Panc1 (cell line): ENCODE measurements at regions not wholly inside any gene's neighbourhood (a gene's known extent, or its start where the extent isn't known, plus 50 kb on each side); places are given as distances from the start of the nearest gene placed in this dataset.
"Not testable (repeated sequence)": the region's sequence is repeated elsewhere in the genome, so short reads cannot be mapped to it uniquely, and the experiment has no call there.

Source experiments
- ATAC-seq: fragments of 200-7000 bp; cut with Tn5 transposase; 2 replicates; pipeline ENCODE4 v1.9.1; 2020; ENCODE audit warnings: mild to moderate bottlenecking, moderate library complexity
- BruUV-seq: library from RNA; stranded (reverse); fragments of 400-500 nt; replicated peaks from 2 replicates; lab custom pipeline; 2021; lab: Mats Ljungman, UMichigan
- CTCF ChIA-PET: fragments of 300-600 bp; sonication (Branson Sonifier 250); formaldehyde crosslinking; loops from one replicate; lab custom pipeline; 2022; ENCODE audit warnings: antibody characterized with exemption; lab: Charles Lee
- POLR2A ChIA-PET: fragments of 300-600 bp; sonication (Branson Sonifier 250); formaldehyde crosslinking; loops from one replicate; lab custom pipeline; 2022; ENCODE audit warnings: antibody characterized with exemption; lab: Charles Lee
- DNase-seq: peaks from one replicate; pipeline ENCODE4 v3.0.0-alpha.2; 2010; ENCODE audit warnings: low read depth, low spot score
- H3K27ac ChIP-seq: 2 replicates; pipeline ENCODE4 v1.5.1; 2011; ENCODE audit warnings: mild to moderate bottlenecking, low read length, inconsistent platforms
- H3K27me3 ChIP-seq: fragments of 200-500 bp; sonication (Bioruptor generic); 2 replicates; pipeline ENCODE4 v1.6.0; 2014; ENCODE audit warnings: low read length, inconsistent platforms; ENCODE audit not compliant: control insufficient read depth, insufficient read depth
- H3K36me3 ChIP-seq: fragments of 200-500 bp; sonication (Bioruptor generic); 2 replicates; pipeline ENCODE4 v1.5.1; 2014; ENCODE audit warnings: inconsistent platforms, mild to moderate bottlenecking, low read length, moderate library complexity; ENCODE audit not compliant: control insufficient read depth, insufficient read depth
- H3K4me1 ChIP-seq: 2 replicates; pipeline ENCODE4 v1.5.1; 2011; ENCODE audit warnings: inconsistent platforms, mild to moderate bottlenecking, low read length, moderate library complexity; ENCODE audit not compliant: control insufficient read depth, insufficient read depth
- H3K4me3 ChIP-seq, 2 experiments: 2 replicates each; pipeline ENCODE4 v1.5.1; 2011 to 2012; ENCODE audit warnings: low read depth in 2 of 2, low read length in 2 of 2, mild to moderate bottlenecking in 2 of 2, inconsistent platforms in 1 of 2, moderate library complexity in 1 of 2
- H3K9me3 ChIP-seq: fragments of 200-500 bp; sonication (Bioruptor generic); 2 replicates; pipeline ENCODE4 v1.5.1; 2014; ENCODE audit warnings: low read depth, mild to moderate bottlenecking, inconsistent platforms, low read length, moderate library complexity; ENCODE audit not compliant: control insufficient read depth, insufficient read depth
- CTCF ChIP-seq: fragments of 450-650 bp; IDR thresholded peaks from 2 replicates; pipeline ENCODE4 v1.5.1; 2017; ENCODE audit warnings: mild to moderate bottlenecking
- POLR2AphosphoS5 ChIP-seq: IDR thresholded peaks from 2 replicates; pipeline ENCODE4 v1.6.1; 2012; ENCODE audit warnings: mild to moderate bottlenecking, low read depth, low read length, moderate library complexity
- REST ChIP-seq, 2 experiments: IDR thresholded peaks; 2 replicates each; pipeline ENCODE4 v1.6.1; 2011 to 2012; ENCODE audit warnings: low read depth in 2 of 2, control low read depth in 1 of 2, low read length in 1 of 2, mild to moderate bottlenecking in 1 of 2, moderate library complexity in 1 of 2; ENCODE audit not compliant: insufficient read depth in 1 of 2
- SIN3A ChIP-seq: IDR thresholded peaks from 2 replicates; pipeline ENCODE4 v1.6.1; 2012; ENCODE audit warnings: low read depth, mild to moderate bottlenecking, low read length, moderate library complexity, borderline replicate concordance; ENCODE audit not compliant: insufficient read depth
- TCF7L2 ChIP-seq: IDR thresholded peaks from 2 replicates; pipeline ENCODE4 v1.6.1; 2011; ENCODE audit warnings: mild to moderate bottlenecking, low read depth, low read length, inconsistent platforms
- in situ Hi-C: cut with HindIII; loops from 2 replicates; pipeline ENCODE4 v1.10.0; 2016; ENCODE audit warnings: low sequenced_read_pairs, low pct_unique_long_range_greater_than_20kb
- intact Hi-C: fragments of 100-400 bp; cut with micrococcal nuclease; formaldehyde crosslinking; loops from one replicate; pipeline ENCODE4 v1.10.0; 2022; ENCODE audit not compliant: unreplicated experiment

- in situ Hi-C loops, result no loop called here
- H3K36me3 ChIP-seq, result no peaks in the 10 kb centered on the region
Measured at GRCh38 chr3:26280517-26280916, 342.1 kb upstream of the LRRC3B start.

GRCh38 chr3:26281284-26281985, 341.1 kb upstream of the LRRC3B start:
- in situ Hi-C loops (no loop called here), intact Hi-C loops (no loop called here)
- DNase-seq, result no peak
- Histone ChIP-seq H3K4me3 (no peak overlapping the region), H3K27ac (no peak overlapping the region), H3K27me3 (no peaks in the 10 kb centered on the region), H3K9me3 (no peaks in the 10 kb centered on the region), H3K36me3 (no peaks in the 10 kb centered on the region), H3K4me1 (no peaks in the 10 kb centered on the region)
- TF ChIP-seq REST (IDR thresholded peaks at IDR 0.05; ENCODE audit: insufficient read depth in 1 of 2, low read depth in 2 of 2, low read length in 1 of 2) (no peak), POLR2AphosphoS5 (no peak), TCF7L2 (no peak), SIN3A (no peak), CTCF (no peak)
- no peak for ATAC-seq
- ChIA-PET POLR2A (no interaction called here), CTCF (no interaction called here)
- BruUV-seq, result no TSS peak

More at GRCh38 chr3:26280517-26280916, 342.1 kb upstream of the LRRC3B start:
- Histone ChIP-seq H3K9me3 (no peaks in the 10 kb centered on the region), H3K4me3 (no peak overlapping the region), H3K27me3 (no peaks in the 10 kb centered on the region), H3K27ac (no peak overlapping the region), H3K4me1 (no peaks in the 10 kb centered on the region)
- TF ChIP-seq SIN3A (no peak), POLR2AphosphoS5 (no peak), REST (IDR thresholded peaks at IDR 0.05; ENCODE audit: insufficient read depth in 1 of 2, low read depth in 2 of 2, low read length in 1 of 2) (no peak), TCF7L2 (no peak)
- no peak for DNase-seq
- intact Hi-C loops, result no loop called here
- ChIA-PET POLR2A (no interaction called here), CTCF (no interaction called here)
- no peak for ATAC-seq
- no TSS peak for BruUV-seq

- H3K9me3 ChIP-seq, in situ Hi-C loops, H3K36me3 ChIP-seq, DNase-seq, H3K27me3 ChIP-seq, POLR2A ChIA-PET, ATAC-seq, H3K4me3 ChIP-seq, H3K4me1 ChIP-seq, CTCF ChIA-PET, BruUV-seq, intact Hi-C loops, H3K27ac ChIP-seq: not testable (repeated sequence)
Measured at GRCh38 chr3:26284503-26284902, 338.1 kb upstream of the LRRC3B start.
